ENCODE measurements at regions not wholly inside any gene's neighbourhood (a gene's known extent, or its start where the extent isn't known, plus 50 kb on each side); places are given as distances from the start of the nearest gene placed in this dataset.

GRCh38 chr6:40796260-40797221, 209.4 kb upstream of the LRFN2 start:
- DNase-seq (ENCODE audit: low spot score) = no peak

- DNase-seq (ENCODE audit: low spot score) = no peak
Measured at GRCh38 chr6:40794586-40794985, 207.4 kb upstream of the LRFN2 start.

DNA sequence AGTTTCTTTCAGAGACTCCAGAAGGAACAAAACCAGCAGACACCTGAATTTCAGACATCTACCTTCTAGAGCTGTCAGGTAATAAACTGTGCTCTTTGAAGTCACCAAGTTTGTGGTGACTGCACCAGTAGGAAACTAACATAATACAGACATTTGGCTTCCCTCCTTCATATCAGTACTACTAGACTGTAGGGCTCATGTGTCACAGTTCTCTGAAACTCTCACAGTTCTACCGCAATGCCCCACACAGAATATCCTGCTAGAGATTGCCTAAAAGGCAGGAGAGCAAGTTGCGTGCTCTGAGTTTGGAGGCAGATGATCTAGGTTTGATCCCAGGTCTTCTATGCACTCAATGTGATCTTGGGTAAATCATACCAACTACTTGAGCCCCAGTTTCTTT, 205.0 kb upstream of the LRFN2 start:
- no peak for DNase-seq (ENCODE audit: low spot score)

GRCh38 chr6:40791004-40791403, 203.8 kb upstream of the LRFN2 start:
- no peak for DNase-seq (ENCODE audit: low spot score)

DNA sequence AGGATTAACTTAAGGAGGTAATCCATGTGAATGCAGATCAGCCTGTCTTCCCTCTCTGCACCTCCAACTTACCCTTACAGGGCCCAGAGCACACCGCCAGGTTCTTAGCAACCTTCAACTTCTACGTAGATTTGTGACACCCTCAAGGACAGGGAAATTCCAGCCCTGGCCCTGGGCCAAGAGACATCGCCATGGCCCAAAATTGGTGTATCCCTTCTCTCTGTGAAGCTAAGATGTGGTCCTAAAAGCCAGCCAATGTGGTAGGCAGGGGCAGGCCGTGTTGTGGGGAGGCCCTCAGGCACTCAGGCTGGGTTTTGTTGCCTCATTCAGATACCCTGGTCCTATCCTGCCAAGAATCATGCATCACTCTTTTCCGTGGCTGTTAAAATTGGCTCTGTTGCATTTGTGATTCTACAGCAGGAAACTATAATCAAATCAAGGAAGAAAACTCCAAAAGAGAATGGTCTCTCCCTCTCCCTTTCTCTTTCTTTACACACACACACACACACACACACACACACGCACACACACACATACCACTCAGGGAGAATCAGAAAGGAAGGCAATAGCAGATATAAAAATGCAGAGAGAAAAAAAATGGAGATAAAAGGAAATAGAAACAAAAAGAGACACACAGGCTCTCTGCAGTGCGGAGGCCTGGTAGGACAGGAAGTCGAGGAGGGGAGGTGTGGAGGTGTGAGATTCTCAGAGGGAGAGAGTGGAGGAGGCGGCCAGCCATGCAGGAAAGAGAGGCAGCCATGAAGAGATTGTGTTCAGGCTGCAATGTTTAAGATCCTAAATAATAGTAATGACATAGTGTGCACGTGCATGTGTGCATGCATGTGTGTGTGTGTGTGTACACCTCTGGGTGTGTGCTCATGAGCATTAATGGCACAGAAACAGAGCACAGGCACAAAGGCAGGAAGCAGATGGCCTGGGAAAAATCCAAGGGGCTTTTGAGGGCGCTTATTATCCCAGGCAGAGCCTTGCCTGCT, 201.8 kb upstream of the LRFN2 start:
- no peak for DNase-seq (ENCODE audit: low spot score)

DNA sequence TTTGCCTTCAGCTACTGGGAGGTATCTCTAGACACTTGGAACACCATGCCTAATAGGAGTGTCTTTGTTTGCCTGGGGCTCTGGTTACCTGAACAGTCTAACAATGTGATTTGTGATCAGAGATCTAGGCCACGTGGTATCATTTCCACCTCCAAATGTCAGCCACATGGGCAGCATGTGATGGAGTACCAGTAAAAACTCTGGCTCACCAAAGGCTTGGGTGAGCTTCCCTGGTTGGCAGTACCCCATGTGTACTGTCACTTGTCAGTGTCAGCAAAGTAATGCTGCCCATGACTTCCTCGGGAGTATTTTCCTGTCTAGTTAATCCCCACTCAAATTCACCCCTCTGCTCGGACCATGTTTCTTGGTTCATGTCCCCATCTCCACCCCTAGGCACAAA, 195.2 kb upstream of the LRFN2 start:
- no peak for DNase-seq (ENCODE audit: low spot score)

GRCh38 chr6:40780637-40781036, 193.5 kb upstream of the LRFN2 start:
- no peak for DNase-seq (ENCODE audit: low spot score)

DNA sequence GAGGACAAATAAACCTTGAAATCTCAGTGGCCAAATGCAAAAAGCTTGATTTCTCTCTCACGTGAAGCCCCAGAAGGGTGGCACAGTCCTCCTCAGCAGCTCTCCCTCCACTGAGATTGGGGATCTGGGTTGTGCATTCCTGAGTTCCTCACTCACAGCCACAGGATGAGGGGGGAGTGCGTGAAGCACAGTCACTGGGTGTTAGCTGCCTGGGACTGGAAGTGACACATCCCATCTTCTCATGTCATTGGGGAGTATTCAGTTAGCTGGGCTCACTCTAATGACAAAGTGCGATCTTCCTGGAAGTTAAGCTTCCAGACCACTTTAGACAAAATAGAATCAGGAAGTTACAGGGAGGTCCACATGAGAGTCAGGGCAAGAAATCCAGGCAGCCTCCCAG, 192.2 kb upstream of the LRFN2 start:
- no peak for DNase-seq (ENCODE audit: low spot score)

DNA sequence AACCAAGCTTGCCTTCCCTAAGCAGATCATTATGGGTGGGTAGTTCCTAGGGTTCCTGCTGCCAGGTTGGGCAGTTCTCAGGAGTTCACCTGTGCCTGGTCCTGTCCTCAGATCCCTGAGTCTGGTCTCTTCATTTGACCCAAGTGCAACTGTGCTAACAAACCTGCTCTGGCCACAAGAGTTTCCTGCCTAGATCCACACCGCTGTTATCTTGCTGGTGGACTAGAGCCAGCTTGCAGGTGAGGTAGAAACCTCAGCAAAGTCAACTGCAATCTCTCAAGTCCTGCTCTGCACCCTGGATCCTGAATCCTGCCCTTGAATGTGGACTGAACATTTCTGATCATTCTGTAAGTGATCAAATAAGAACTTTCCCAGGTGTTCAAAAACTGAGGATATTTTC, 191.8 kb upstream of the LRFN2 start:
- DNase-seq (ENCODE audit: low spot score) = no peak

DNA sequence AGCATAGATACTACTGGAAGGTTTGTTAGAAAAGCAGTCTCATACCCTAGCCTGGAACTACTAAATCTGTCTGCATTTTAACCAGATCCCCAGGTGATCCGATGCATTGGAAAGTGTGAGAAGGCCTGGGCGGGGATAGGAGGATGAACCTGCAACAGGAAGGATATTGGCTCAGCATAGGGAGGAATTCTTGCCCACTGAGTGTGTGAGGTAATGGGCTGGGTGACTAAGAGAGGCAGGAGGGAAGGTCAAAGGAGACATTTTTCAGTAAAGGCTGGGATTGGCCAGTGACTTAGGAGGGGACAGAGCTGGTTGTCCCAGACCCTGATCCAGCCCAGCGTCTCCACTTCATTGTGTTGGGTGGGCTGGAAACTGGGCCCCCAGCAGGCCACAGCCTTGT, 191.0 kb upstream of the LRFN2 start:
- no peak for DNase-seq (ENCODE audit: low spot score)

DNA sequence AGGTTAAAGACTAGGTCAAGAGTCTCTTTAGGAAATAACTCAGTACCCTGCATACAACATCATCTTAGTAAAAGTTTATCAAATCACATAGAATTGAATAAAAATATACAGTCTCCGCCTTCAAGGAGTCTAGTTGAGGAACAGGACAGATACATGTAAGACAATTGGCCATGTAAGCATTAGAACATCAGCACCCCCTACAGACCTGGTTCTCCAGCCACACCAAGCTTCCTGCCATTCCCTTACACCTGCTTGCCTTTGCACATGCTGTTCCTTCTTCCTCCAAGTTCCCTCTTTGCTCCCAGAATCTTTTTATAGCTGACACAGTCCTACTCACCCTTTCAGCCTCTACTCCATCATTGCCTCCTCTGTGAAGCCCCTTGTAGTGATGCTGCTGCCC, 187.8 kb upstream of the LRFN2 start:
- no peak for DNase-seq (ENCODE audit: low spot score)

GRCh38 chr6:40770794-40771193, 183.6 kb upstream of the LRFN2 start:
- DNase-seq (ENCODE audit: low spot score) = no peak

DNA sequence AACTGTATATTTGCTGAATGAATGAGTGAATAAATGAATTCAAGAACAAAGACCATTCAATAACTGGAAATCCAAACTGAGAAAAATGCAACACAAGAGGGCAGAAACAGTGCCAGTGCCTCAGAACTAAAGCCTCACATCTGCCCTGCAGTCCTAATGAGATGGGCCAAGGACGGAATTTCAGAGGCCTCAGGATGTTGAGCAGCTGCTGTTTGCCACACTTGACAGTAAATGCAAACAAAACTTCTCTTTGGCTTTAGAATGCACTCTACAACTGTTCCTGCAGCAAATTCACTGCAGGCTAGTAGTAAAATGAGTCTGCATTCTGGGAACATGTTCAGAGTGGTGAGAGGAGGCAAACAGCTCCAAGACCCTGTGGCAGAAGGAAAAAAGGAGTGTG, 177.6 kb upstream of the LRFN2 start:
- DNase-seq (ENCODE audit: low spot score) = no peak

- DNase-seq (ENCODE audit: low spot score) = no peak
Measured at GRCh38 chr6:40762981-40763380, 175.8 kb upstream of the LRFN2 start.

GRCh38 chr6:40760887-40761286, 173.7 kb upstream of the LRFN2 start:
- DNase-seq (ENCODE audit: low spot score) = no peak

- no peak for DNase-seq (ENCODE audit: low spot score)
Measured at GRCh38 chr6:40759838-40760237, 172.7 kb upstream of the LRFN2 start.

- DNase-seq (ENCODE audit: low spot score) = no peak
Measured at GRCh38 chr6:40759264-40759663, 172.1 kb upstream of the LRFN2 start.

DNA sequence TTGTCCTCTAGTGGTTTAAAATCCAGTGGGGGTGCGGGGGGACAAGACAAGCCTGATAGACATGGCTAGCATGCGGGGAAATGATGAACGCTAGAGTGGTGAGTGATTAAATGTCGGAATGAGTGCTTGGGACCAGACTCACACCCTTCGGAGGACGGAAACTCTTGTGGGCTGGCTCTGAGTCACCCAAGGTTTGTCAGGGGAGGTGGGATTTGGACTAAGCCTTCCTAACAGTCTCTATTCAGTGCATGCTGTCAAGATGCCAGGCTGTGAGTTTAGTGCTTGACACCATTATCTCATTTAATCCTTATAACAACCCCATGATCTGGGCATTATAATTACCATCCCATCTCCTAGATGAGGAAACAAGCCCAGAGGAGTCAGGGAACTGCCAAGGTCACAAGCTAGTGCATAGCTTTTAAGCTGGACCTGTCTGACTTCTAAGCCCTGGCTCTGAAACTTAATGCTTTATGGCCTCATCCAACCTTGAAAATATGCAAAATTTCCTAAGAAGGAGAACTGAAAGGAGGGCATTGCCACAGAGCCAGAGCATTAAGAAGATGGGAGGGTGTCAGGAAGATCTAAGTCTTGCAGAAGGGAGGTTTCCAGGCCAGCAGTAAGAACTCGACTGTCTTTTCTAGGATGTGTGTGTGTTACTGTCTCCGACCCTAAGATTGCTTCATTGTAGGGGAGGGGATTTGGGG, 168.7 kb upstream of the LRFN2 start:
- peak; percentile 34 for DNase-seq (ENCODE audit: low spot score)

DNA sequence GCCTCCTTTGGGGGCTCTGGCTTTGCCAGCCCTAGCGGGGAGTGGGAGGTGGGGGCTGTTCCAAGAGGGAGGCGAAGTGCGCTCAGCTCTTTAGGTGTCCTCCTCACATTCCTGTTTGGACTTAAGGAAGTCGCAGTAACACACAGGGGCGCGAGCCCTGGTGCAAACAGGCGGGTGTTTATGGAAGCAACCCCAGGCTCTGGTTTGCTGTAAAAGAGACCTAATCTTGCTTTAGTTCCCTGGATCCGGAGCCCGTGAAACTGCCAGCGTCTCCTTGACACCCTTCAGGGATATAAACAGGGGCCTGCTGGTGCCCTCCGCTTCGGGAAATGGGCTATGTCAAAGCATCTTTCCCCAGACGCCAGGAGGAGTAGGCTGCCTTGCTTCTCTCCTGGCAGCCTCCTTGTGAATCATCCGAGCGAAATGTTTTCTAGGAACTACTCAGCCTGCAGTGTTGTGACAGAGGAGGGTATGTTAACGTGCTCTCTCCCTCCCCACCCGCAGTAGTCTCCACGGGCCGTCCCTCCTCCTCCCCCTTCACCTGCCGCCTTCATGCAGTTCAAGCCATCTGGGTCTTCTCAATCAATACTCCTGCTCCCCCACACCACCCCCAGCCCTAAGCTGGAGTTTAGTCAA, 168.0 kb upstream of the LRFN2 start:
- DNase-seq (ENCODE audit: low spot score) = no peak

DNA sequence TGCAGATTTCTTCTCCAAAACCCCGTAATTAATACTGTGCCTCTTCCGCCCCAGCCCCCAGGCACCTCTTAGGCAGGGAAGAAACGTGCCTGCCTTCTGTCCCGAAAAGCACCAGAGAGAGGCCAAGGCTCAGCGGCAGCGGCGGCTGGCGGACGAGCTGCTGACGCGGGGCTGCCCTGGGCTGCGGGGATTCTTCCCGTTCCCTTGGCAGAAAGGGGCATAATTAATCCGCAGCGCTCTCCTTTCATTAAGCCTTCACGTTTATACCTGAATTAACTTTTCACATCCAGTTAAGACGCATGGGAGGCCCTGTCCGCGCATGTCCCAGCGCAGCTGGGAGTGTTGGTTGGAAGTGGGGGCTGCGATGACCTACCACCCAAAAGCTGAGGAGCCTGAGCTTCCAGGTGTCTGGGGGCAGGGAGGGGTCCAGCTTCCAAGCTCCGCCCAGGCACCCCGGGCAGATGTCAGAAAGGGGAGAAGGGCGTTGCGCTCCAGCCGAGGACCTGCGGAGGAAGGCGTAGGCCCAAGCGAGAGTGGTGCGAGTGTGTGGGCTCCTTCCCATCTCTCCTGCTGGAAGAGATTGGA, 167.4 kb upstream of the LRFN2 start:
- no peak for DNase-seq (ENCODE audit: low spot score)

Measured in germinal center (tissue), 1 donor.